NB4 (cell line): ENCODE measurements at regions not wholly inside any gene's neighbourhood (a gene's known extent, or its start where the extent isn't known, plus 50 kb on each side); places are given as distances from the start of the nearest gene placed in this dataset.

Source experiments
- CTCF ChIP-seq: IDR thresholded peaks from one replicate; pipeline ENCODE4 v1.5.1; 2012; ENCODE audit warnings: low read depth, low read length
- MAX ChIP-seq: IDR thresholded peaks from 2 replicates; pipeline ENCODE4 v1.6.1; 2011; ENCODE audit warnings: low read depth, low read length
- POLR2A ChIP-seq: IDR thresholded peaks from 2 replicates; pipeline ENCODE4 v1.6.1; 2011; ENCODE audit warnings: mild to moderate bottlenecking; ENCODE audit not compliant: insufficient read length; ENCODE audit errors: extremely low read depth

GRCh38 chr6:6906570-6907213, 201.1 kb upstream of the RREB1 start:
- TF ChIP-seq MAX (no peak), CTCF (no peak), POLR2A (no peak)
